Stomach (tissue), 8 donors: ENCODE measurements at regions not wholly inside any gene's neighbourhood (a gene's known extent, or its start where the extent isn't known, plus 50 kb on each side); places are given as distances from the start of the nearest gene placed in this dataset.
"Not testable (repeated sequence)": the region's sequence is repeated elsewhere in the genome, so short reads cannot be mapped to it uniquely, and the experiment has no call there.

ENCODE experiments used
- DNase-seq, 2 donors: peaks; one replicate each; pipeline versions ENCODE4 v3.0.0 to v3.0.0-alpha.2; 2013 to 2019
- H3K27ac ChIP-seq, 5 donors: fragments of 200-600 bp in 4 of 5; sonication (generic) in 4 of 5; one replicate each; pipeline ENCODE4 v1.5.1; 2013 to 2019; ENCODE audit warnings: mild to moderate bottlenecking in 1 of 5, moderate library complexity in 1 of 5
- H3K27me3 ChIP-seq, 3 donors: fragments of 200-600 bp; sonication (generic); one replicate each; pipeline ENCODE4 v1.5.1; 2017 to 2019; ENCODE audit warnings: mixed run types in 1 of 3
- H3K36me3 ChIP-seq, 4 donors: fragments of 200-600 bp; sonication (generic); 1 replicate in 3 of 4; 2 replicates in 1 of 4; pipeline ENCODE4 v1.5.1; 2016 to 2019
- H3K4me1 ChIP-seq, 4 donors: fragments of 200-600 bp; sonication (generic); one replicate each; pipeline ENCODE4 v1.5.1; 2016 to 2019
- H3K4me3 ChIP-seq, 4 donors: fragments of 200-600 bp; sonication (generic) in 3 of 4; one replicate each; pipeline ENCODE4 v1.5.1; 2016 to 2019; ENCODE audit warnings: mild to moderate bottlenecking in 1 of 4
- H3K9me3 ChIP-seq, 4 donors: fragments of 200-600 bp; sonication (generic); one replicate each; pipeline ENCODE4 v1.5.1; 2016 to 2019
- CTCF ChIP-seq, 7 experiments: fragments of 450-650 bp in 4 of 7; fragments of 200-600 bp in 3 of 7; sonication (generic) in 3 of 7; IDR thresholded peaks; one replicate each; pipeline ENCODE4 v1.5.1; 2016 to 2019; ENCODE audit warnings: antibody characterized with exemption in 7 of 7, control low read depth in 2 of 7, mild to moderate bottlenecking in 1 of 7
- EP300 ChIP-seq: sonication (generic); formaldehyde crosslinking; IDR thresholded peaks from one replicate; pipeline ENCODE4 v1.6.1; 2017; ENCODE audit warnings: antibody characterized with exemption
- POLR2A ChIP-seq, 4 donors: fragments of 450-650 bp; IDR thresholded peaks; one replicate each; pipeline ENCODE4 v1.6.1; 2016; ENCODE audit warnings: antibody characterized with exemption in 4 of 4, control low read depth in 2 of 4, mild to moderate bottlenecking in 1 of 4, moderate library complexity in 1 of 4
- POLR2AphosphoS5 ChIP-seq, 3 donors: sonication (generic); formaldehyde crosslinking; IDR thresholded peaks; one replicate each; pipeline ENCODE4 v1.6.1; 2016; ENCODE audit warnings: antibody characterized with exemption in 3 of 3
- WGBS, 5 donors: extraction: QIAGEN DNeasy Blood & Tissue Kit in 3 of 5; methylation state at CpG; one replicate each; pipeline versions ENCODE4 v1.1.5 to v1.1.7; 2013 to 2018; 5-methylcytosine and 5-hydroxymethylcytosine counted together
- intact Hi-C: fragments of 100-400 bp; cut with DNase I; formaldehyde crosslinking; loops from one replicate; pipeline ENCODE4 v1.15.1; 2023; ENCODE audit warnings: low total_unique reads
- donor health status: healthy with polysubstance abuse.
- donor health status: Bipolar disorder and iron deficiency.
- donor health status: healthy.

- TF ChIP-seq EP300 (no peak), POLR2A (IDR thresholded peaks at IDR 0.05) (no peak), POLR2AphosphoS5 (IDR thresholded peaks at IDR 0.05) (no peak), CTCF (IDR thresholded peaks at IDR 0.05) (no peak)
- Histone ChIP-seq H3K36me3 (no peaks in the 10 kb centered on the region), H3K27me3 (no peaks in the 10 kb centered on the region), H3K27ac (no peak overlapping the region), H3K4me3 (no peak overlapping the region), H3K9me3 (peaks cover 0 to 28% (median 24%) of the 10 kb centered on the region in 4 donors), H3K4me1 (no peaks in the 10 kb centered on the region)
- intact Hi-C loops, result no loop called here
- DNase-seq, result no peak
These were observed 1447.1 kb downstream of the FAM181B start for GRCh38 chr11:81286550-81286949.

GRCh38 chr11:81280228-81280627 lies 1453.4 kb downstream of the FAM181B start:
- H3K4me3 ChIP-seq, H3K4me1 ChIP-seq, H3K36me3 ChIP-seq, H3K27me3 ChIP-seq, H3K27ac ChIP-seq, DNase-seq, intact Hi-C loops: not testable (repeated sequence)
- H3K9me3 ChIP-seq, result peaks cover 0 to 23% (median 17%) of the 10 kb centered on the region in 4 donors
- 79 to 87% (median 79%) methylated on average over 1 of the region's 1 CpG for WGBS, 5 donors

- whole genome bisulfite sequencing, 5 donors, result 70 to 78% (median 72%) methylated on average over 5 of the region's 5 CpGs
- no peak overlapping the region for H3K4me3 ChIP-seq
- no peaks in the 10 kb centered on the region for H3K36me3 ChIP-seq
- intact Hi-C loops, result no loop called here
- TF ChIP-seq EP300, result no peak
- no peak for TF ChIP-seq POLR2AphosphoS5 (IDR thresholded peaks at IDR 0.05)
- TF ChIP-seq POLR2A (IDR thresholded peaks at IDR 0.05), result no peak
- no peak for TF ChIP-seq CTCF (IDR thresholded peaks at IDR 0.05)
- H3K9me3 ChIP-seq, result peaks cover 0 to 13% (median 7%) of the 10 kb centered on the region in 4 donors
- no peaks in the 10 kb centered on the region for H3K27me3 ChIP-seq
- no peaks in the 10 kb centered on the region for H3K4me1 ChIP-seq
- H3K27ac ChIP-seq, result no peak overlapping the region
- no peak for DNase-seq
These were observed 1454.7 kb downstream of the FAM181B start for GRCh38 chr11:81278991-81279390.

GRCh38 chr11:81270686-81271085 lies 1463.0 kb downstream of the FAM181B start:
- H3K4me1 ChIP-seq, result no peaks in the 10 kb centered on the region
- TF ChIP-seq POLR2A (IDR thresholded peaks at IDR 0.05) (no peak), EP300 (no peak), POLR2AphosphoS5 (IDR thresholded peaks at IDR 0.05) (no peak), CTCF (IDR thresholded peaks at IDR 0.05) (no peak)
- no peak for DNase-seq
- intact Hi-C loops, result no loop called here
- H3K4me3 ChIP-seq, result no peak overlapping the region
- no peaks in the 10 kb centered on the region for H3K9me3 ChIP-seq
- H3K36me3 ChIP-seq, result no peaks in the 10 kb centered on the region
- H3K27ac ChIP-seq, result no peak overlapping the region
- H3K27me3 ChIP-seq, result no peaks in the 10 kb centered on the region

- no peak overlapping the region for H3K27ac ChIP-seq
- intact Hi-C loops, result no loop called here
These were observed 1466.4 kb downstream of the FAM181B start for GRCh38 chr11:81267246-81267645.

More at GRCh38 chr11:81267246-81267645, 1466.4 kb downstream of the FAM181B start:
- Histone ChIP-seq H3K9me3 (no peaks in the 10 kb centered on the region), H3K36me3 (no peaks in the 10 kb centered on the region), H3K4me1 (no peaks in the 10 kb centered on the region), H3K27me3 (no peaks in the 10 kb centered on the region), H3K4me3 (no peak overlapping the region)
- TF ChIP-seq EP300 (no peak), CTCF (IDR thresholded peaks at IDR 0.05) (no peak), POLR2A (IDR thresholded peaks at IDR 0.05) (no peak), POLR2AphosphoS5 (IDR thresholded peaks at IDR 0.05) (no peak)
- DNase-seq, result no peak
- 86 to 95% (median 93%) methylated on average over 3 of the region's 3 CpGs for WGBS, 5 donors
